IMR-90 (cell line): ENCODE measurements at regions not wholly inside any gene's neighbourhood (a gene's known extent, or its start where the extent isn't known, plus 50 kb on each side); places are given as distances from the start of the nearest gene placed in this dataset.

Experiments
- BHLHE40 ChIP-seq: fragments of 150-350 bp; IDR thresholded peaks from 2 replicates; pipeline ENCODE4 v1.6.1; 2016; ENCODE audit warnings: mild to moderate bottlenecking, low read depth, low read length
- CTCF ChIP-seq: conservative IDR thresholded peaks from 2 replicates; pipeline ENCODE4 v1.5.1; 2012; ENCODE audit warnings: mild to moderate bottlenecking, low read depth, low read length, improper control_type of control experiment
- ELK1 ChIP-seq: fragments of 150-350 bp; IDR thresholded peaks from 2 replicates; pipeline ENCODE4 v1.6.1; 2016; ENCODE audit warnings: low read depth, mild to moderate bottlenecking, low read length, moderate library complexity, borderline replicate concordance
- FOS ChIP-seq: fragments of 150-350 bp; IDR thresholded peaks from 2 replicates; pipeline ENCODE4 v1.6.1; 2016; ENCODE audit warnings: low read depth, low read length
- POLR2A ChIP-seq: IDR thresholded peaks from 2 replicates; pipeline ENCODE4 v1.6.1; 2012; ENCODE audit warnings: mild to moderate bottlenecking, low read depth, low read length
- RAD21 ChIP-seq: IDR thresholded peaks from 2 replicates; pipeline ENCODE4 v1.6.1; 2012; ENCODE audit warnings: low read length, improper control_type of control experiment
- RFX5 ChIP-seq: IDR thresholded peaks from 2 replicates; pipeline ENCODE4 v1.8.0; 2012; ENCODE audit warnings: low read depth, mild to moderate bottlenecking, low read length, moderate library complexity
- SMC3 ChIP-seq: fragments of 150-350 bp; IDR thresholded peaks from 2 replicates; pipeline ENCODE4 v1.6.1; 2016; ENCODE audit warnings: low read depth, mild to moderate bottlenecking, antibody characterized with exemption, low read length, moderate library complexity

- no peak for TF ChIP-seq CTCF
- TF ChIP-seq BHLHE40: no peak
- TF ChIP-seq POLR2A: no peak
- no peak for TF ChIP-seq ELK1
- TF ChIP-seq RAD21: no peak
- no peak for TF ChIP-seq RFX5
- TF ChIP-seq FOS: no peak
- no peak for TF ChIP-seq SMC3
Measured at GRCh38 chr10:60661637-60662036, 116.6 kb upstream of the CDK1 start.
